HL-60 (cell line): ENCODE measurements at regions not wholly inside any gene's neighbourhood (a gene's known extent, or its start where the extent isn't known, plus 50 kb on each side); places are given as distances from the start of the nearest gene placed in this dataset.

ENCODE experiments used
- CTCF ChIP-seq: IDR thresholded peaks from one replicate; pipeline ENCODE4 v1.5.1; 2011; ENCODE audit warnings: low read length, control low read depth, inconsistent platforms; ENCODE audit not compliant: insufficient read depth
- POLR2AphosphoS5 ChIP-seq: IDR thresholded peaks from 2 replicates; pipeline ENCODE4 v1.6.1; 2012; ENCODE audit warnings: low read depth
- REST ChIP-seq: IDR thresholded peaks from 2 replicates; pipeline ENCODE4 v1.6.1; 2012; ENCODE audit warnings: low read depth; ENCODE audit not compliant: insufficient replicate concordance

- TF ChIP-seq CTCF = no peak
- TF ChIP-seq POLR2AphosphoS5 = no peak
- no peak for TF ChIP-seq REST
These were observed 200.4 kb downstream of the DLEU7 start for GRCh38 chr13:50643060-50643459.
